Globus pallidus (tissue), 1 donor: ENCODE measurements at regions not wholly inside any gene's neighbourhood (a gene's known extent, or its start where the extent isn't known, plus 50 kb on each side); places are given as distances from the start of the nearest gene placed in this dataset.

Experiments
- DNase-seq: peaks from one replicate; pipeline ENCODE4 v3.0.0-alpha.2; 2015; ENCODE audit warnings: low spot score

GRCh38 chr18:2424420-2424819 lies 146.9 kb downstream of the METTL4 start:
- DNase-seq = no peak

- DNase-seq = no peak
These were observed 145.6 kb downstream of the METTL4 start for GRCh38 chr18:2425426-2426317.

GRCh38 chr18:2430191-2430590 lies 141.1 kb downstream of the METTL4 start:
- DNase-seq = no peak

GRCh38 chr18:2431806-2432205 lies 139.5 kb downstream of the METTL4 start:
- no peak for DNase-seq

- DNase-seq = no peak
These were observed 137.9 kb downstream of the METTL4 start for GRCh38 chr18:2433366-2433765.

- DNase-seq = no peak
These were observed 129.8 kb downstream of the METTL4 start for GRCh38 chr18:2441544-2441943.

- no peak for DNase-seq
These were observed 129.3 kb downstream of the METTL4 start for GRCh38 chr18:2442006-2442405.

- DNase-seq = no peak
These were observed 128.5 kb downstream of the METTL4 start for GRCh38 chr18:2442726-2443275.

GRCh38 chr18:2444201-2444875 lies 127.0 kb downstream of the METTL4 start:
- DNase-seq = no peak

- DNase-seq = no peak
These were observed 122.6 kb downstream of the METTL4 start for GRCh38 chr18:2448565-2449151.

- no peak for DNase-seq
These were observed 119.7 kb downstream of the METTL4 start for GRCh38 chr18:2451556-2451955.

GRCh38 chr18:2459886-2460285 lies 111.4 kb downstream of the METTL4 start:
- no peak for DNase-seq

- DNase-seq = no peak
These were observed 104.3 kb downstream of the METTL4 start for GRCh38 chr18:2466978-2467377.

GRCh38 chr18:2468051-2468450 lies 103.3 kb downstream of the METTL4 start:
- no peak for DNase-seq

- no peak for DNase-seq
These were observed 99.8 kb downstream of the METTL4 start for GRCh38 chr18:2471523-2471922.

GRCh38 chr18:2478662-2479061 lies 92.6 kb downstream of the METTL4 start:
- DNase-seq = no peak

GRCh38 chr18:2480536-2480935 lies 90.8 kb downstream of the METTL4 start:
- DNase-seq = no peak

GRCh38 chr18:2482706-2483475 lies 88.4 kb downstream of the METTL4 start:
- DNase-seq = no peak

- DNase-seq = no peak
These were observed 85.3 kb downstream of the METTL4 start for GRCh38 chr18:2485983-2486382.

- no peak for DNase-seq
These were observed 84.9 kb downstream of the METTL4 start for GRCh38 chr18:2486426-2486825.
